A673 (cell line): ENCODE measurements at regions not wholly inside any gene's neighbourhood (a gene's known extent, or its start where the extent isn't known, plus 50 kb on each side); places are given as distances from the start of the nearest gene placed in this dataset.

ENCODE experiments used
- BruUV-seq: library from RNA; stranded (reverse); fragments of 400-500 nt; replicated peaks from 2 replicates; lab custom pipeline; 2021; lab: Mats Ljungman, UMichigan
- CTCF ChIA-PET: fragments of 300-600 bp; sonication (Branson Sonifier 250); formaldehyde crosslinking; loops from one replicate; lab custom pipeline; 2022; ENCODE audit warnings: antibody characterized with exemption; lab: Charles Lee
- POLR2A ChIA-PET: fragments of 300-600 bp; sonication (Branson Sonifier 250); formaldehyde crosslinking; loops from one replicate; lab custom pipeline; 2022; ENCODE audit warnings: antibody characterized with exemption; ENCODE audit not compliant: low non-redundant PET; lab: Charles Lee
- DNase-seq: peaks from one replicate; pipeline ENCODE4 v3.0.0-alpha.2; 2015; ENCODE audit warnings: low spot score
- H3K27ac ChIP-seq: fragments of 200-600 bp; sonication (generic); 2 replicates; pipeline ENCODE4 v1.5.1; 2016; ENCODE audit warnings: mixed run types, low read depth, mild to moderate bottlenecking, mixed read lengths, antibody characterized with exemption, low read length; ENCODE audit not compliant: poor library complexity, severe bottlenecking
- H3K27me3 ChIP-seq: fragments of 200-600 bp; sonication (generic); replicated peaks from 2 replicates; pipeline ENCODE4 v1.6.1; 2017; ENCODE audit warnings: mixed run types, low read depth, mild to moderate bottlenecking, mixed read lengths, antibody characterized with exemption, low read length; ENCODE audit not compliant: insufficient read depth, poor library complexity
- H3K36me3 ChIP-seq: fragments of 200-600 bp; sonication (generic); 2 replicates; pipeline ENCODE4 v1.6.1; 2016; ENCODE audit warnings: mixed run types, mild to moderate bottlenecking, mixed read lengths, antibody characterized with exemption, low read length; ENCODE audit not compliant: insufficient read depth, poor library complexity, severe bottlenecking
- H3K4me1 ChIP-seq: fragments of 200-600 bp; sonication (generic); 2 replicates; pipeline ENCODE4 v1.6.1; 2017; ENCODE audit warnings: mixed run types, mild to moderate bottlenecking, mixed read lengths, antibody characterized with exemption, low read length; ENCODE audit not compliant: insufficient read depth, poor library complexity, severe bottlenecking
- H3K4me3 ChIP-seq: fragments of 200-600 bp; sonication (generic); 2 replicates; pipeline ENCODE4 v1.5.1; 2016; ENCODE audit warnings: low read depth, mixed run types, mild to moderate bottlenecking, mixed read lengths, low read length; ENCODE audit not compliant: poor library complexity, severe bottlenecking
- H3K9me3 ChIP-seq: fragments of 200-600 bp; sonication (generic); 2 replicates; pipeline ENCODE4 v1.6.1; 2016; ENCODE audit warnings: mixed run types, low read depth, mild to moderate bottlenecking, mixed read lengths, antibody characterized with exemption, low read length; ENCODE audit not compliant: poor library complexity, severe bottlenecking
- CTCF ChIP-seq: fragments of 300-800, 200-600 bp; sonication (generic); conservative IDR thresholded peaks from 2 replicates; pipeline ENCODE4 v1.5.1; 2017; ENCODE audit warnings: low read depth, mild to moderate bottlenecking, antibody characterized with exemption, low read length, moderate library complexity, mixed read lengths
- EZH2 ChIP-seq: fragments of 200-600 bp; sonication (generic); IDR thresholded peaks from 2 replicates; pipeline ENCODE4 v1.6.1; 2017; ENCODE audit warnings: borderline replicate concordance, low read depth, mild to moderate bottlenecking, mixed read lengths, antibody characterized with exemption, low read length; ENCODE audit not compliant: poor library complexity, severe bottlenecking
- intact Hi-C: fragments of 100-400 bp; cut with micrococcal nuclease; formaldehyde crosslinking; loops from one replicate; pipeline ENCODE4 v1.10.0; 2022; ENCODE audit not compliant: unreplicated experiment

- Histone ChIP-seq H3K36me3 (no peaks in the 10 kb centered on the region), H3K4me3 (no peak overlapping the region), H3K27ac (no peak overlapping the region), H3K27me3 (no peaks in the 10 kb centered on the region), H3K4me1 (no peaks in the 10 kb centered on the region), H3K9me3 (peaks cover 15% of the 10 kb centered on the region)
- no TSS peak for BruUV-seq
- ChIA-PET POLR2A (no interaction called here), CTCF (no interaction called here)
- intact Hi-C loops, result no loop called here
- TF ChIP-seq EZH2 (no peak), CTCF (no peak)
- DNase-seq, result no peak
These were observed 430.5 kb upstream of the XYLT1 start for GRCh38 chr16:17901309-17901708.

DNA sequence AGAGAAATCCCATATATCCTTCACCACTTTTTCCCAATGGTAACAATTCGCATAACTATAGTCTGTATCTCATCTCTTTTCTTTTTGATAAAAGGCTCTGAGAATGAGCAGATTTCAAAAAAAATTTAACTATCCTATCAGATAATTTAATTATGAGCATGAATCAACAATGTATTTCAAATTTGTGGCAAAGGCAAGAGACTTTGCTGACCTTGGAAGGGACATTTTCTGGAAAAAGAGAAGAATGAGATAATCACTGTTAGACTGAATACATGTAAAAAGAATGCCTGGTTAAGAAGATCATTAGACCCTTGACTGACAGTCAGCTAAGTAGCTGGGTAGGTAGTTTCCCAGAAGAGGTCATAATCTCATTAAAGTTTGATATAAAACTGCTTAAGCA is 428.4 kb upstream of the XYLT1 start:
- no peaks in the 10 kb centered on the region for H3K4me1 ChIP-seq
- DNase-seq, result no peak
- intact Hi-C loops, result no loop called here
- TF ChIP-seq EZH2 (no peak), CTCF (no peak)
- peaks cover 17% of the 10 kb centered on the region for H3K9me3 ChIP-seq
- H3K27ac ChIP-seq, result no peak overlapping the region
- H3K27me3 ChIP-seq, result no peaks in the 10 kb centered on the region
- no TSS peak for BruUV-seq
- H3K36me3 ChIP-seq, result no peaks in the 10 kb centered on the region
- H3K4me3 ChIP-seq, result no peak overlapping the region
- ChIA-PET CTCF (no interaction called here), POLR2A (no interaction called here)

- no peaks in the 10 kb centered on the region for H3K36me3 ChIP-seq
- H3K27ac ChIP-seq, result no peak overlapping the region
- POLR2A ChIA-PET, result no interaction called here
- intact Hi-C loops, result no loop called here
- H3K4me1 ChIP-seq, result no peaks in the 10 kb centered on the region
- no TSS peak for BruUV-seq
- H3K27me3 ChIP-seq, result no peaks in the 10 kb centered on the region
- no peak for DNase-seq
- H3K9me3 ChIP-seq, result peaks cover 10% of the 10 kb centered on the region
- TF ChIP-seq EZH2 (no peak), CTCF (no peak)
- CTCF ChIA-PET, result no interaction called here
- H3K4me3 ChIP-seq, result no peak overlapping the region
These were observed 417.2 kb upstream of the XYLT1 start for GRCh38 chr16:17887963-17888362.
